Natural killer cell treated with Interleukin-12 subunit alpha and Interleukin-12 subunit beta and Interleukin-15 and Interleukin-18, amount 100 ng/mL, for 72 hours (primary cell): ENCODE measurements at regions not wholly inside any gene's neighbourhood (a gene's known extent, or its start where the extent isn't known, plus 50 kb on each side); places are given as distances from the start of the nearest gene placed in this dataset.

Experiments used
- ATAC-seq, 2 donors: fragments of 150-1000 bp; cut with Tn5 transposase in 1 of 2; sonication (Bioruptor Pico), chemical (Tn5 transposase) in 1 of 2; 2 replicates each; pipeline ENCODE4 v1.10.0; 2021
- DNase-seq: peaks from one replicate; pipeline ENCODE4 v3.0.0; 2022; ENCODE audit warnings: low spot score
- H3K27ac Mint-ChIP-seq, 2 donors: 1 replicate in 1 of 2; 2 replicates in 1 of 2; pipeline ENCODE4 v1.8.0; 2022; ENCODE audit warnings: mixed read lengths in 2 of 2, mild to moderate bottlenecking in 1 of 2, moderate library complexity in 1 of 2
- H3K27me3 Mint-ChIP-seq, 2 donors: 1 replicate in 1 of 2; 2 replicates in 1 of 2; pipeline ENCODE4 v1.8.0; 2022; ENCODE audit warnings: mixed read lengths in 2 of 2
- H3K36me3 Mint-ChIP-seq: one replicate; pipeline ENCODE4 v1.8.0; 2022; ENCODE audit warnings: mixed read lengths
- H3K4me1 Mint-ChIP-seq, 2 donors: 1 replicate in 1 of 2; 2 replicates in 1 of 2; pipeline ENCODE4 v1.8.0; 2022; ENCODE audit warnings: low read depth in 2 of 2, mixed read lengths in 2 of 2, mild to moderate bottlenecking in 1 of 2
- H3K4me3 Mint-ChIP-seq: one replicate; pipeline ENCODE4 v1.8.0; 2022; ENCODE audit warnings: mixed read lengths
- H3K9me3 Mint-ChIP-seq: 2 replicates; pipeline ENCODE4 v1.8.0; 2022; ENCODE audit warnings: mixed read lengths

DNA sequence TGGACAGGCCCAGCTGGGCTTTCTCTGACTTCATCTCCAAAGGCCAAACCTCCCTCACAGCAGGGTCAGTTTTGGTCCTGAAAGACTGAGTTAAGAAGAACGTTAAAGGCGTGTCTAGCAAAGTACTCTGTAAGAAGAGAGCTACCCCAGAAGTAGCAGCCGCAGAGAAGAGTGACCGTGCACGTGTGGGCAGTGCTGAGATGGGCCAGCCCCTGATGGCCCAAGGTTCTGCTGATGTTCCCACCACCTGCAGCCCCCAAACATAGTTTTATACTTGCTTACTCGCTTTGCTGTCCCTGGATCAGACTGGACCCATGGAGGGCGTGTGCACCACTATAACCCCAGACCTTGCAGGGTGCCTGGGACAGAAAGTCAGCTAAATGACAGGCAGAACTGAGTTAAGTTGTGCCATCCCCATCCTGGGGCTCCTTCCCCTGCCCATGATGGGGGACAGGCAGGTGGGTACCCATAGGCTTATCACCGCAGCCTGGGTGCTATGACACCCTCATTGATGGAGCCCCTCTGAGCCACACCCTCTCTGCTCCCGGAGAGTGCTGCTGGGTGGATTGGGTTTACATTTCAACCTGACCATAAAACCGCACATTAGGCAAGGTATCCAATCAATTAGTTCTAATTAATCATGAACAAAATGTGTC, 367.3 kb upstream of the HS6ST1 start:
- DNase-seq (no peak), ATAC-seq (peak in 1 of 2 donors; percentile 14)
- Mint-ChIP-seq H3K36me3 (no peaks in the 10 kb centered on the region), H3K27me3 (peaks cover 0 to 4% of the 10 kb centered on the region in 2 donors), H3K27ac (no peak overlapping the region), H3K9me3 (no peaks in the 10 kb centered on the region), H3K4me3 (no peak overlapping the region), H3K4me1 (peaks cover 0 to 5% of the 10 kb centered on the region in 2 donors)

DNA sequence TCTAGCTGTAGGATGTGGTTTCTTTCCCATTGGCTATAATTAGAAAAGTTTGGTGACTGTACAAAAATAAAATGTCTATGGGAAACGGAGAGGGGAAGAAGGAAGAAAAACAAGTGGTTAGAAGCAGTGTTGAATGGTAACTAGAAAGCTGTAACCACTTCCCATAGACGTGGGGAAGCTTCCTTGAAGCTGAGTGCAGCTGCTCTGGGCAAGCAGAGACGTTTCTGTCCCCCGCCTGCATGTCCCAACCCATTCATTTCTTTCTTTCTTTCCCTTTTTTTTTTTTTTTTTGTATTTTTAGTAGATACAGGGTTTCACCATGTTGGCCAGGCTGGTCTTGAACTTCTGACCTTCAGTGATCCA, 367.8 kb upstream of the HS6ST1 start:
- peaks cover 0 to 5% of the 10 kb centered on the region in 2 donors for H3K4me1 Mint-ChIP-seq

DNA sequence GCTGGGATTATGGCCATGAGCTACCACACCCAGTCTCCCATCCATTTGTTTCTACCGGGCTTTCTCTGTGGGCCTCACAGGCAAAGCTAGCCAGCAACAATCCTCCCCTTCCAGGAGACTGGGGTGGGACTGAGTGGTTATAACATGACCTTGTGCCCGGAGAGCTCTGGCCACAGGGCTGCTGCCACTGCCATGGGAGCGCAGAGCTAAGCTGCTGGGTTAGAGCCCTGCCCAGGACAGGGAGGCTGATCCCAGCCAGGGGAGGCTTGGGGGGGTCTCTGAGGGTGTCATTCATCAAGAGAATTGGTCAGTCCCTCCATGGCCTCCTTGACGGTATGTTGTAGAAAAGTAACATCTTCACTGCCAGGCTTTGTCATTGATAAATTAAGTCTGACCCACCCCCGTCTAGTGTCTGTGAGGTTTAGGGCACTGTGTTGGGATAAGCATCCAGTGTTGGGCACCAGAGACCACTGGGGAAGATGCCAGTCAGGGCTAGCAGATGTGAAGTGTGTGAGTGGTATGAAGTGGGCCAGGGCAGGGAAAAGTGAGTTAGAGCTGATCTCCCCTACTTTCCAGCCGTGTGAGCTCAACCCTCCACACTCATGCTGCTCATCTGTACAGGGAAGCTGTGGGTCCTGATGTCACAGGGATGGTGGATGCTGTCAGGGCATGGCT, 368.4 kb upstream of the HS6ST1 start:
- no peak overlapping the region for H3K4me3 Mint-ChIP-seq
- no peak for DNase-seq
- peaks cover 0 to 5% of the 10 kb centered on the region in 2 donors for H3K4me1 Mint-ChIP-seq
- no peaks in the 10 kb centered on the region for H3K27me3 Mint-ChIP-seq
- ATAC-seq = no peak
- no peaks in the 10 kb centered on the region for H3K36me3 Mint-ChIP-seq
- no peak overlapping the region for H3K27ac Mint-ChIP-seq
- H3K9me3 Mint-ChIP-seq = no peaks in the 10 kb centered on the region

More for the DNA sequence above, 367.8 kb upstream of the HS6ST1 start:
- Mint-ChIP-seq H3K36me3 (no peaks in the 10 kb centered on the region), H3K27ac (no peak overlapping the region), H3K27me3 (no peaks in the 10 kb centered on the region), H3K9me3 (no peaks in the 10 kb centered on the region), H3K4me3 (no peak overlapping the region)
- ATAC-seq = no peak
- DNase-seq = no peak

DNA sequence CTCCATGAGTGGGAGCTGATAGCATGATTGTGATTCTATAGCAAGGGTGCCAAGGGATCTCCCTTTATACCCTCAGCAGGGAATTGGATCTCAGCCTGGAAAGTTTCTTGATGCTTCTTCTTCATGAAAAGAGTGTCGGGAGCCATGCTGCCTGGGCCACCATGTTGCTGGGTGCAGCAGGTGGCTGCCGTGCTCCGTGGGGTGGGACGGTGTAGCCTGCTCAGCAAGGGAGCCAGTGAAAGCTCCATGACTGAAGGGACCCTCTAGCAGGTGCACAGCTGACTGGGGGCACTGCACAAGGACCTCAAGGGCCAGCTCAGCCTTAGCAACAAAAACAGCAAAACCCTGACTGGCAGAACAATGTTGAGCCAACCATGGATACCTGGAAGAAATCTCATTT, 368.9 kb upstream of the HS6ST1 start:
- no peak for ATAC-seq
- no peaks in the 10 kb centered on the region for H3K9me3 Mint-ChIP-seq
- H3K27ac Mint-ChIP-seq = no peak overlapping the region
- no peaks in the 10 kb centered on the region for H3K27me3 Mint-ChIP-seq
- H3K36me3 Mint-ChIP-seq = no peaks in the 10 kb centered on the region
- DNase-seq = no peak
- H3K4me1 Mint-ChIP-seq = peaks cover 0 to 5% of the 10 kb centered on the region in 2 donors
- H3K4me3 Mint-ChIP-seq = no peak overlapping the region

DNA sequence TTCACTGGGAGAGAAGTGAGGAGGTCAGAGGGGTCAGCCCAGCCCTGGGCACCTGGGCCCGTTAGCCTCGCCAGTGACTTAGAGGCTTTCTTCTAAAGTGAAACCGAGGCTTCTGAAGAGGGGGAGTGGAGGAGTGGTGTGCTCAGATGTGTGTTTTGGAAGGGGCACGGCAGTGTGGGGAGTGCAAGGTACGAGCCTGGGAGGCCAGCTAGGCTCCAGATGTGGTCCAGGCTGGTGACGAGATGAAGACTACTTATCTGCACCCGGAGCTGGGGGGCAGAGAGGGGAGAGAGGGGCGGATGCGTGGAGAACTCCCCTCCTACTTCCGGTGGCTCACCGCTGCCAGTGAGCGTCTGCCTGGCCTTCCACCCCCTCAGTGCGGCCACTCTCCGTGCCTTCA, 371.3 kb upstream of the HS6ST1 start:
- no peak overlapping the region for H3K4me3 Mint-ChIP-seq
- no peak for DNase-seq
- ATAC-seq = no peak
- H3K27me3 Mint-ChIP-seq = no peaks in the 10 kb centered on the region
- H3K9me3 Mint-ChIP-seq = no peaks in the 10 kb centered on the region
- H3K27ac Mint-ChIP-seq = no peak overlapping the region
- peaks cover 0 to 5% of the 10 kb centered on the region in 2 donors for H3K4me1 Mint-ChIP-seq
- no peaks in the 10 kb centered on the region for H3K36me3 Mint-ChIP-seq

DNA sequence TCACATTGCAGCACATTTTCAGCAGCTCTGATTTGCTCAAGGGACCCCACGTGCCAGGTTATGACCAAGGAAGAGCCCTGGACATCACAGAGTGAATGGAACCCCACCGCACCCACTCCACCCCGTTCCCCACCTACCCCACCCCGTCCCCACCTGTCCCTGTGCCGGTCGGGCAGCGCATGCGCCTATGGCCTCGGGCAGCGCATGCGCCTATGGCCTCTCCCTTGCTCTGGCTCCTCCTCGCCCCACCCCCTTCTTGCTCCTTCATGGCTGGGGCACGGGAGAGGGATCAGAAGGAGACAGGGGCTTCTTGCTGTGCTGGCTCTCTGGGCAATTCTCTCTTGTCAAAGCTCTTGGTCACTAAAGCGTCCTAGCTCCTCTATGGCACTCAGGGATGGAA, 371.8 kb upstream of the HS6ST1 start:
- H3K27ac Mint-ChIP-seq = no peak overlapping the region
- no peak overlapping the region for H3K4me3 Mint-ChIP-seq
- H3K27me3 Mint-ChIP-seq = peaks cover 0 to 3% of the 10 kb centered on the region in 2 donors
- no peak for DNase-seq
- peaks cover 0 to 5% of the 10 kb centered on the region in 2 donors for H3K4me1 Mint-ChIP-seq
- no peaks in the 10 kb centered on the region for H3K9me3 Mint-ChIP-seq
- H3K36me3 Mint-ChIP-seq = no peaks in the 10 kb centered on the region
- no peak for ATAC-seq

DNA sequence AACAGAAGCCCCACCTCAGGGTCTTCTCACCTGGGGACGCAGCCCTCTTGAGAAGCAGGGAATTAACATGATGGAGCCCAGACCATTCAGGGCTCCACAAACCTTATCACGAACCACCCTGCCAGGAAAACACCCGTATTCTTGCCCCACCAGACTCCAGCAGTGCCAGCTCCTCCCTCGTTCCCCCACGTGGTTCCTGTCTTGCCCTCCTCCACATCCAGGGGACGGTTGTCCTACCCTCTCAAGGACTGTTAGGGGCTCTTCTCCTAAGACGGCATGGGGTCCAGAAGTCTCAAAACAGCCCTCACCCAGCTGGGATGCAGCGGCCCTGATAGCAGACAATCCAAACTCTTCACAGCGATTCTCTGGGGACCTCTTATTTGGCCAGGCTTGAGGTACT, 372.2 kb upstream of the HS6ST1 start:
- Mint-ChIP-seq H3K4me1 (peaks cover 0 to 5% of the 10 kb centered on the region in 2 donors), H3K27ac (no peak overlapping the region), H3K9me3 (no peaks in the 10 kb centered on the region), H3K4me3 (no peak overlapping the region), H3K36me3 (no peaks in the 10 kb centered on the region), H3K27me3 (peaks cover 2 to 3% of the 10 kb centered on the region in 2 donors)
- no peak for DNase-seq
- no peak for ATAC-seq

DNA sequence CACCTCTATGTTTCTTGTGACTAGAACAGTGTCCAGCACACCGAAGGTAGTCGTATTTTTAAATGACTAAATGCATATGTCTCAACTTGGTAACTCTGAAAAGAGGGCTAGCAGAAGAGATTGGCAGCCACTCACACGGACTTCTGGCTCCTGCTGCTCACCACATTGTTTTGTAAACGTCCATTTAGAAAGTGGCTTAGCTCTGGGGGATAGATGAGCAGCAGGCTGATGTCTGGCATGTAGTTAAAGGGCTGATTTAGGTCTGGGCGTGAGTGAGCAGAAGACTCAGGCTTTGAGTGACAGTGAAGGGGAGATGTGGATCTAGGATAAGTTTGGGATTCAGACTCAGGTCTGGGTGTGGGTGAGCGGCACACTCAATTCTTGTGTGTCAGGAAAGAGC, 372.9 kb upstream of the HS6ST1 start:
- DNase-seq (no peak), ATAC-seq (no peak)
- H3K27me3 Mint-ChIP-seq = peaks cover 3 to 8% of the 10 kb centered on the region in 2 donors
- H3K27ac Mint-ChIP-seq = no peak overlapping the region
- no peak overlapping the region for H3K4me3 Mint-ChIP-seq
- peaks cover 0 to 2% of the 10 kb centered on the region in 2 donors for H3K4me1 Mint-ChIP-seq
- H3K9me3 Mint-ChIP-seq = no peaks in the 10 kb centered on the region
- H3K36me3 Mint-ChIP-seq = no peaks in the 10 kb centered on the region

DNA sequence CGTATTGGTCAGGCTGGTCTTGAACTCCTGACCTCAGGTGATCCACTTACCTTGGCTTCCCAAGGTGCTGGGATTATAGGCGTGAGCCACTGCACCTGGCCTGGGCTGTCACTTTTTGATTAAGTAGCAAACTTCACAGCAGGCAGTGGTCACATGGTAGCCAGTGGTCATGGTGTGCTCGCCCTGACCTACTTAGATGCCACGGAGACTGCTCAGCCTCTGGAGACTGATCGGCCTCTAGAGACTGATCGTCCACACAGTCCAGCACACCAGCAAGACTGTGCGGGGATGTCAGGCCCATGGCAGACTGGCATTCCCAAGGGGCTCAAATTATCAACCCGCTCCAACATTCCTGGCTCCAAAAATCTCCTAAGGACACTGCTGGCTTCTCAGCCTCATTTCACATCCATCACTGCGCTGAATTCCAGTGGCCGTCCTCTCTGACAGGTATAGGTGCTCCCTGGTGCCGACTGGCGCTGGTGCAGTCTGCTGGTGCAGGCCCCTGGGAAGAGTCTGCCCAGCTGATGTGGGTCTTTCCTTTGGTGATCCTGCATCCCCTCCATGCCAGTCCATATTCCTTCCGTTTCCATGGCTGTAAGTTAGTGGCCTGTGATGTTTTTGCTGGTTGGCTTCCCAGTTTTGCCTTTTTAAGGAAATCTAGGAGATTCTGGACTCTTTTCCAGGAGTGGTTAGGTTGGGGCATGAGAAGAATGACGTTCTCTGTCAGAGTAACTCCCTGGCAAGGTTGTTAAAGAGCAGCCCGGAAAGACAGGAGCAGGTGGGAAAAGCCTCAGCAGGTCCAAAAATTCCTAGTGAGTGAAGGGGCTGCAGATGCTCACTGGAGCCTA, 374.5 kb upstream of the HS6ST1 start:
- no peak overlapping the region for H3K4me3 Mint-ChIP-seq

DNA sequence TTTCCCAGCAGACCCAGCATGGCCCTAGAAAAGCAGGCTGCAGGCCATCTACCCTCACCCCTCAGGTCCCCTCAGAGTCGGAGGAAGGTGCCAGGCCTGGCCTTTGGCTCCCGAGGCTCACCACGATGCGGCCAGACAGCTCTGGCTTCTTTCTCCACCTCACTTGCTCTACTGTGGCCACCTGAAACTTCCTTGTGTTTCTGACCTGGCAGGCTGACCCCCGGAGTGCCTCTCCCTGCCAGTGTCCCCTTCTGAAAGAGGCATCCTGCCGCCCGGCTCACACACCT, 375.0 kb upstream of the HS6ST1 start:
- ATAC-seq (no peak), DNase-seq (no peak)
- Mint-ChIP-seq H3K4me3 (no peak overlapping the region), H3K27me3 (peaks cover 4 to 16% of the 10 kb centered on the region in 2 donors), H3K9me3 (no peaks in the 10 kb centered on the region), H3K27ac (no peak overlapping the region), H3K4me1 (no peaks in the 10 kb centered on the region), H3K36me3 (no peaks in the 10 kb centered on the region)

More for the DNA sequence above, 374.5 kb upstream of the HS6ST1 start:
- H3K4me1 Mint-ChIP-seq = no peaks in the 10 kb centered on the region
- ATAC-seq = no peak
- peaks cover 3 to 12% of the 10 kb centered on the region in 2 donors for H3K27me3 Mint-ChIP-seq
- H3K9me3 Mint-ChIP-seq = no peaks in the 10 kb centered on the region
- no peak for DNase-seq
- H3K36me3 Mint-ChIP-seq = no peaks in the 10 kb centered on the region
- no peak overlapping the region for H3K27ac Mint-ChIP-seq

DNA sequence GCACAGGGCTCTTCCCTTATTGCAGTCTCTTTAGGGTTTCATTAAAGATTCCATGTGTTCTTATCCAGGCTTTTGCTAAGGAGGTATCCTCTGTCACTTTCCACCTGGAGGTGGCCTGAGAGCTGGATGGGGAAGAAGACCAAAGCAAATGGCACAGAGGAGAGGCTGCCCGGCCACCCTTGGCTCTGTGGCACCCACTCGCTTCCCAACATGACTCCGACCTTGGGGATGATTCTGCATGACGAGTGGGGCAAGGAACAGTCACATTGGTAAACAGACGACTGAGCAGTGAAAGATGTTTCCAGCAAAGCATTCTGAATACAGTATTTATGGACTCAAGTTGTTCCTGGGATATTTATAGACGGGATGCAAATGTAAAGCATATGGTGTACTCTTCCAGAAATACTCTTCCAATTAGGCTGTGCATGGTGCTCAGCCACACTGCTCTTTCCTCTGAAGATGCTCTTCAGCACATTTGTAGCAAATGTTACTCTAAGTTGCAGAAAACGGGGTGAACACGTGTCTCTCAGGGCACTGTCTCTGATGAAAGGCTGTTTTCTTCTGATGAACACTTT, 377.1 kb upstream of the HS6ST1 start:
- Mint-ChIP-seq H3K9me3 (no peaks in the 10 kb centered on the region), H3K27ac (no peak overlapping the region), H3K4me3 (no peak overlapping the region), H3K36me3 (no peaks in the 10 kb centered on the region), H3K4me1 (no peaks in the 10 kb centered on the region), H3K27me3 (peaks cover 16 to 27% of the 10 kb centered on the region in 2 donors)
- ATAC-seq (no peak), DNase-seq (no peak)

DNA sequence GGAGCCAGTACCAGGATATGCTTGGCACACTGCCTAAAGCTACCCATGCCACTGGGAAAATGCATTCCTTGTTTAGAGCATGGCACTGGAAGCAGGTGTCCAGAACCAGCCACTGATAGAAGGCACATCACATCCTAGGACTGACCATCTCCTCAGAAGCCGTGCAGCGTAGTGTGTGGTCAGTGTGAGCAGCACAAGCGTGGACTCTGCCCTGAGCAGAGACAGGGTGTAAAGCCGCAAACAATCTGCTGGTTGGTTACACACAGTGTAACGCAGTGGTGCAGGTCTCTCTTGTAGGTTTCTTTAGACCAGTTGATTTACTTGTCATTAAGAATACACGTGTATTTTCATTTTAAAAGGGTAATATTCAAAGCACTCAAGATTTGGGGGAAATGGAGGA, 377.8 kb upstream of the HS6ST1 start:
- Mint-ChIP-seq H3K27ac (no peak overlapping the region), H3K9me3 (no peaks in the 10 kb centered on the region), H3K4me1 (no peaks in the 10 kb centered on the region), H3K27me3 (peaks cover 17 to 28% of the 10 kb centered on the region in 2 donors), H3K4me3 (no peak overlapping the region), H3K36me3 (no peaks in the 10 kb centered on the region)
- ATAC-seq (peak in 1 of 2 donors; percentile 24), DNase-seq (no peak)

DNA sequence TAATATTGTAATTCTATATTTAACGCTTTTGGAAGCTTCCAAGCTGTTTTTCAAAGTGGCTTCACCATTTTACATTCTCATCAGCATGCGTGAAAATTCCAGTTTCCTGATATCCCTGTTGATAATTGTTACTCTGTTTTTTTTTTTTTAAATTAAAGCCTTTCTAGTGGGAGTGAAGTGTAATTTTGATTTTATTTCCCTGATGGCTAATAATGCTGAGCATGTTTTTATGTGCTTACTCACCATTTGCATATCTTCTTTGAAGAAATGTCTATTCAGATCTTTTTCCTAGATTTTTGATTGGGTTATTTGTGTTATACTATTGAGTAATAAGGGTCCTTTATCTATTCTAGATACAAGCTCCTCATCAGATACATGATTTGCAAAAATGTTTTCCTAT, 382.8 kb upstream of the HS6ST1 start:
- peaks cover 20 to 32% of the 10 kb centered on the region in 2 donors for H3K27me3 Mint-ChIP-seq
- H3K4me3 Mint-ChIP-seq = no peak overlapping the region
- H3K9me3 Mint-ChIP-seq = peaks cover 1% of the 10 kb centered on the region

DNA sequence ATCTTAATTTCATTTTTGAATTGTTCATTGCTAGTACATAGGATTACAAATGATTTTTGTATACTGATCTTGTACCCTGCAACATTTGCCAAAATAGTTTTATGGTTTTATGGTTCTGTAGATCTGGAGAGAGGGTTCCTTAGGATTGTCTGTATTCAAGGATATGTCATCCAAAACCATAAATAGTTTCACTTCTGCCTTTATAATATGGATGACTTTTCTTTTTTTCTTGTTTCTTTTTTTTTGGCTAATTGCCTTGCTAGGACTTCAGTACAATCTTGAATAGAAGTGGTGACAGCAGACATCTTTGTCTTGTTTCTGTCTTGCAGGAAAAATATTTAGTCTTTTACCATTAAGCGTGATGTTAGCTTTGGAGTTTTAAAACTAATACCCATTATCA, 383.9 kb upstream of the HS6ST1 start:
- ATAC-seq (no peak), DNase-seq (no peak)
- Mint-ChIP-seq H3K4me1 (no peaks in the 10 kb centered on the region), H3K36me3 (no peaks in the 10 kb centered on the region), H3K27me3 (peaks cover 20 to 27% of the 10 kb centered on the region in 2 donors), H3K4me3 (no peak overlapping the region), H3K9me3 (peaks cover 3% of the 10 kb centered on the region), H3K27ac (no peak overlapping the region)

More for the DNA sequence above, 382.8 kb upstream of the HS6ST1 start:
- Mint-ChIP-seq H3K27ac (no peak overlapping the region), H3K36me3 (no peaks in the 10 kb centered on the region), H3K4me1 (no peaks in the 10 kb centered on the region)
- DNase-seq = no peak
- no peak for ATAC-seq
